Tibial artery (tissue), 4 donors: ENCODE measurements at regions not wholly inside any gene's neighbourhood (a gene's known extent, or its start where the extent isn't known, plus 50 kb on each side); places are given as distances from the start of the nearest gene placed in this dataset.

Experiments
- DNase-seq, 2 donors: peaks; one replicate each; pipeline ENCODE4 v3.0.0-alpha.2; 2019
- H3K27ac ChIP-seq, 2 donors: fragments of 200-600 bp; sonication (generic) in 1 of 2; 1 replicate in 1 of 2; 2 replicates in 1 of 2; pipeline ENCODE4 v1.5.1; 2018 to 2019; ENCODE audit warnings: mild to moderate bottlenecking in 1 of 2
- H3K27me3 ChIP-seq, 2 donors: fragments of 200-600 bp; sonication (generic) in 1 of 2; one replicate each; pipeline versions ENCODE4 v1.5.1 to v1.6.0; 2016 to 2019
- H3K36me3 ChIP-seq, 3 donors: fragments of 200-600 bp; sonication (generic) in 2 of 3; one replicate each; pipeline ENCODE4 v1.5.1; 2016 to 2019; ENCODE audit warnings: mild to moderate bottlenecking in 2 of 3
- H3K4me1 ChIP-seq, 4 donors: fragments of 200-600 bp; sonication (generic) in 2 of 4; 1 replicate in 3 of 4; 2 replicates in 1 of 4; pipeline ENCODE4 v1.5.1; 2016 to 2019
- H3K4me3 ChIP-seq, 2 donors: fragments of 200-600 bp; sonication (generic) in 1 of 2; 1 replicate in 1 of 2; 2 replicates in 1 of 2; pipeline ENCODE4 v1.5.1; 2018 to 2019; ENCODE audit warnings: mild to moderate bottlenecking in 2 of 2
- H3K9me3 ChIP-seq, 3 donors: fragments of 200-600 bp; sonication (generic) in 1 of 3; one replicate each; pipeline ENCODE4 v1.5.1; 2016 to 2019
- intact Hi-C: fragments of 100-400 bp; cut with DNase I; formaldehyde crosslinking; loops from one replicate; pipeline ENCODE4 v1.15.0; 2023; ENCODE audit warnings: low total_unique reads
- TF ChIP-seq, protein P1 (sequence below), 2 experiments: fragments of 200-600 bp in 1 of 2; fragments of 450-650 bp in 1 of 2; IDR thresholded peaks; one replicate each; pipeline ENCODE4 v1.5.1; 2017 to 2019; ENCODE audit warnings: antibody characterized with exemption in 2 of 2, mild to moderate bottlenecking in 1 of 2, moderate library complexity in 1 of 2

DNA sequence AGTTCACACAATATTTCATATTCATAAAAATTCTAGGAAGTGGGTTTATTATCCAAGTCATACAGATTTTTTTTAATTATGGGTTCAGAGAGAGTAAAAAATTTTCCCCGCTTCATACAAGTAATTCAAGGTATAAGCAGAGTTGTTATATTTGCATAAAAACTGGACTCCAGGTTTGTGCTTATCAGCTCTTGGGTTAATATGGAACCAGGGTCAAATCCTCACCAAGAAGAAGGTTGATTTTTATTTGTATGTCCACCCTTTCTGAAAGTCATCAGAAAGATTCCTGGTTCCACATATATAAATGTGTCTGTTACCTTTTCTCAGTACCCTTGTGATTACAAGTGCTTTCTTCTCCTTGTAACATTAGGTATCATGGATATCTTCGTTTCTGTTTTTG is 143.8 kb upstream of the PKN2 start:
- intact Hi-C loops, result no loop called here
- Histone ChIP-seq H3K36me3 (no peaks in the 10 kb centered on the region), H3K9me3 (no peaks in the 10 kb centered on the region), H3K27me3 (no peaks in the 10 kb centered on the region), H3K4me3 (no peak overlapping the region), H3K4me1 (no peaks in the 10 kb centered on the region), H3K27ac (no peak overlapping the region)
- DNase-seq, result no peak
- TF ChIP-seq, protein P1, sequence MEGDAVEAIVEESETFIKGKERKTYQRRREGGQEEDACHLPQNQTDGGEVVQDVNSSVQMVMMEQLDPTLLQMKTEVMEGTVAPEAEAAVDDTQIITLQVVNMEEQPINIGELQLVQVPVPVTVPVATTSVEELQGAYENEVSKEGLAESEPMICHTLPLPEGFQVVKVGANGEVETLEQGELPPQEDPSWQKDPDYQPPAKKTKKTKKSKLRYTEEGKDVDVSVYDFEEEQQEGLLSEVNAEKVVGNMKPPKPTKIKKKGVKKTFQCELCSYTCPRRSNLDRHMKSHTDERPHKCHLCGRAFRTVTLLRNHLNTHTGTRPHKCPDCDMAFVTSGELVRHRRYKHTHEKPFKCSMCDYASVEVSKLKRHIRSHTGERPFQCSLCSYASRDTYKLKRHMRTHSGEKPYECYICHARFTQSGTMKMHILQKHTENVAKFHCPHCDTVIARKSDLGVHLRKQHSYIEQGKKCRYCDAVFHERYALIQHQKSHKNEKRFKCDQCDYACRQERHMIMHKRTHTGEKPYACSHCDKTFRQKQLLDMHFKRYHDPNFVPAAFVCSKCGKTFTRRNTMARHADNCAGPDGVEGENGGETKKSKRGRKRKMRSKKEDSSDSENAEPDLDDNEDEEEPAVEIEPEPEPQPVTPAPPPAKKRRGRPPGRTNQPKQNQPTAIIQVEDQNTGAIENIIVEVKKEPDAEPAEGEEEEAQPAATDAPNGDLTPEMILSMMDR (IDR thresholded peaks at IDR 0.05), result no peak

DNA sequence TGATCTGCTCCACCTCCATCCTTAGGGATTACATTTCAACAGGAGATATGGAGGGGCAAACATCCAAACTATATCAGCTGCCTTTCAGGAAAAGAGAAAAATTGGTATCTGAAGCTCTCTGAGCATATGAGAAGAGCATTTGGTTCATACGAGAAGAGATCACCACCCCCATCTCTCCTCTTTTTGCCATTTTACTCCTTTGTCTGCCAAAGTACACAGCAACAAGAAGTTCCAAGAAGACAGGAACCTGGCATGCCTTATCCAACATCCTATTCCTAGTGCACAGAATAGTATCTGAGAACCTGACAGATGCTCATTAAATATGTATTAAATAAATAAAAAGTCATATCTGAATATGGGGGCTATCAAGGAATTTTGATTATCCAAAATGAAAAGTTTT is 142.5 kb upstream of the PKN2 start:
- TF ChIP-seq, protein P1 (IDR thresholded peaks at IDR 0.05), result no peak
- Histone ChIP-seq H3K9me3 (no peaks in the 10 kb centered on the region), H3K4me1 (no peaks in the 10 kb centered on the region), H3K36me3 (no peaks in the 10 kb centered on the region), H3K27ac (no peak overlapping the region), H3K4me3 (no peak overlapping the region), H3K27me3 (no peaks in the 10 kb centered on the region)
- DNase-seq, result no peak
- intact Hi-C loops, result no loop called here

DNA sequence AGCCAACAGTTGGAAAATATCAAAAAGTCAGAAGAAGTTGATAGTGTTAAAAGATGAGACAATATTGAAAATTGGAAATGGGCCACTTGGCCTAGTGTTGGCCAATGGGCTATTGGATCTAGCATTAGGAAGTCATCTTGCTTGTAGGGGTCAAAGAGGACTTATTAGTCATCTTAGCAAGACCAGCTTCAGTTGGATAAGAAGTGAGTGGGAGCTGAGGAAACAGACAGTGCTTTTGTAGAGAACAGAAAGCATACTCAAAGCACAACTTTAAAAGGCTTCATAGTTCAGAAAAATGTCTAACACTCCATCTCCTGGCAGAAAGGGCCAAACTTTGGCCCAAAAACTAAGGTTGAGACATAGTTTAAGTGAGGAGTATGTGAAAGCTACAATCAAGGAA is 139.9 kb upstream of the PKN2 start:
- no peaks in the 10 kb centered on the region for H3K27me3 ChIP-seq
- intact Hi-C loops, result no loop called here
- no peaks in the 10 kb centered on the region for H3K9me3 ChIP-seq
- H3K4me3 ChIP-seq, result no peak overlapping the region
- no peak overlapping the region for H3K27ac ChIP-seq
- H3K36me3 ChIP-seq, result no peaks in the 10 kb centered on the region
- DNase-seq, result no peak
- TF ChIP-seq, protein P1 (IDR thresholded peaks at IDR 0.05), result no peak
- H3K4me1 ChIP-seq, result no peaks in the 10 kb centered on the region

DNA sequence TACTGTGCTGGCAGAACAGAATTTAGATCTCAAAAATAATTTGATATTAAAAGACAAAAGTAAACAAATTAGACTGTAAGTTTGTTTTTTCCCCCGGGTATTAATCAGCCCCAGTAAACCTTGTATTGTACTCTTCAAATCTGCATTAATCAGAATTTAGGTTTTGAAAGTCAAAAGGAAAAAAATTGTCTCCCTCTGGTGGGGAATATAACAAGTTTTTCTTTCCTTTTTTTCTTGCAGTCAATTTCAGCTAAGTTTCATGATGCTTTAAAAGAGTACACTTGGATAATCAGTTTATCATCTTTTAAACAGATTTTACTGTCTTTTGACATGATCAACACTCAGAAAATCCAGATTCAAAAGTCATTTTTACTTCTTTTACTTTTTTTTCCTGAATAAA is 134.5 kb upstream of the PKN2 start:
- Histone ChIP-seq H3K9me3 (no peaks in the 10 kb centered on the region), H3K4me1 (no peaks in the 10 kb centered on the region), H3K36me3 (no peaks in the 10 kb centered on the region), H3K27ac (no peak overlapping the region), H3K4me3 (no peak overlapping the region), H3K27me3 (no peaks in the 10 kb centered on the region)
- DNase-seq, result no peak
- intact Hi-C loops, result no loop called here
- TF ChIP-seq, protein P1 (IDR thresholded peaks at IDR 0.05), result no peak

DNA sequence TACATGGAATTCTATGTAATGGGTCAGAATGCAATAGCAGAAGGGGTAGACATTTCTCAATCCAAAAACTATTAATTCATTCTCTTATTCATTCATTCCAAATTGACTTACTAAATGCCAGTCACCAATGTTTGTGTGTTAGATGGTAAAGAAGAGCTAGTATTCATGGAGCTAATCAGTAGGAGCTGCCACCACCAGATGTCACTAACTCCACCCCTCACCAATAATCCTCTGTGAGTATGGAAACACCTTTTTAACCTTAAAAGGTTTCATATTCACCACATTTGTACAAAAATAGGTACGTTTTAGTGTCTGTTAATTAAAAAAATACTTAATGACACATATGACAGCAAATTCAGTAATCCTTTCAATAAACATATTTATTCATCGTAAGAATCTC is 131.8 kb upstream of the PKN2 start:
- H3K4me1 ChIP-seq, result no peaks in the 10 kb centered on the region
- no peak overlapping the region for H3K27ac ChIP-seq
- H3K9me3 ChIP-seq, result no peaks in the 10 kb centered on the region
- no peak overlapping the region for H3K4me3 ChIP-seq
- H3K27me3 ChIP-seq, result no peaks in the 10 kb centered on the region
- DNase-seq, result no peak
- no peaks in the 10 kb centered on the region for H3K36me3 ChIP-seq
- TF ChIP-seq, protein P1 (IDR thresholded peaks at IDR 0.05), result no peak
- intact Hi-C loops, result no loop called here

DNA sequence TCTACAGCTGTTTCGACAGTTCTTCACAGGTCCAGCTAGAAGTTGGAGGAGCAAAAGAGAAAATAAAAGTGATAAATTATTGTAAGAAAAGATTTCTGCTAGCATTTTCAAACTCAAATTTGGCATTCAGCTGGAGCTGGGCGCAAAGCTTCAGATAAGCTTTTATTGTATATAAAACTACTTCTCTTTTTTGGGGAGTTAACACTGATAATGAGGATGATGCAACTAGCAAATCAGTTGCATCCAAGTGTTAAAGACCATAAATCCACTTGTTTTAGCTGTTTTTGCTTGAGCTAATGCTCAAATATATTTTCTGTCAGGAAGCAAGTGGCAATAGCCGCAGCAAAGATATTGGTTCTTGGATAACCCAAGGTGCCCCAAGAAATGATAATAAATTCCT is 127.1 kb upstream of the PKN2 start:
- Histone ChIP-seq H3K27me3 (no peaks in the 10 kb centered on the region), H3K27ac (no peak overlapping the region), H3K4me1 (no peaks in the 10 kb centered on the region), H3K36me3 (no peaks in the 10 kb centered on the region), H3K4me3 (no peak overlapping the region), H3K9me3 (no peaks in the 10 kb centered on the region)
- DNase-seq, result no peak
- intact Hi-C loops, result no loop called here
- TF ChIP-seq, protein P1 (IDR thresholded peaks at IDR 0.05), result no peak
